H1 (cell line): ENCODE measurements at regions not wholly inside any gene's neighbourhood (a gene's known extent, or its start where the extent isn't known, plus 50 kb on each side); places are given as distances from the start of the nearest gene placed in this dataset.

Source experiments
- CTCF ChIA-PET: fragments of 300-600 bp; sonication (Branson Sonifier 250); formaldehyde crosslinking; loops from one replicate; lab custom pipeline; 2021; ENCODE audit not compliant: partially characterized antibody; lab: Charles Lee
- POLR2A ChIA-PET: fragments of 300-600 bp; sonication (Branson Sonifier 250); formaldehyde crosslinking; loops from one replicate; lab custom pipeline; 2021; ENCODE audit warnings: inconsistent platforms; ENCODE audit not compliant: partially characterized antibody; lab: Charles Lee
- DNase-seq, 2 experiments: peaks; one replicate each; pipeline versions ENCODE4 v3.0.0 to v3.0.0-alpha.2; 2010 to 2022; ENCODE audit warnings: low spot score in 2 of 2, low read depth in 1 of 2, mixed read lengths in 1 of 2
- FAIRE-seq: peaks from 2 replicates; lab custom pipeline; 2011; peaks lifted over from hg19 to GRCh38; lab: Jason Lieb, UNC
- H2AFZ ChIP-seq: 2 replicates; pipeline ENCODE4 v1.8.1; 2012; ENCODE audit warnings: low read length, inconsistent platforms
- H2AK5ac ChIP-seq: 2 replicates; pipeline ENCODE4 v1.6.1; 2013; ENCODE audit warnings: low read depth, low read length
- H2BK120ac ChIP-seq: replicated peaks from 2 replicates; pipeline ENCODE3; 2013; ENCODE audit warnings: low read depth, low read length, inconsistent platforms
- H2BK12ac ChIP-seq: 2 replicates; pipeline ENCODE4 v1.6.1; 2013; ENCODE audit warnings: low read depth, low read length
- H2BK15ac ChIP-seq: 2 replicates; pipeline ENCODE4 v1.6.1; 2013; ENCODE audit warnings: low read length
- H2BK20ac ChIP-seq: 2 replicates; pipeline ENCODE4 v1.6.1; 2013; ENCODE audit warnings: low read length
- H2BK5ac ChIP-seq: 2 replicates; pipeline ENCODE4 v1.6.1; 2013; ENCODE audit warnings: low read depth, low read length
- H3K14ac ChIP-seq: 2 replicates; pipeline ENCODE4 v1.6.1; 2013; ENCODE audit warnings: inconsistent platforms; ENCODE audit not compliant: insufficient read length
- H3K18ac ChIP-seq: 2 replicates; pipeline ENCODE4 v1.6.1; 2013; ENCODE audit warnings: low read length; ENCODE audit errors: extremely low read depth
- H3K23ac ChIP-seq: 2 replicates; pipeline ENCODE4 v1.6.1; 2013; ENCODE audit warnings: inconsistent platforms; ENCODE audit not compliant: insufficient read length
- H3K23me2 ChIP-seq: 2 replicates; pipeline ENCODE4 v1.6.1; 2013; ENCODE audit warnings: low read depth, low read length
- H3K27ac ChIP-seq: 2 replicates; pipeline ENCODE4 v1.6.1; 2011; ENCODE audit warnings: low read depth, low read length, inconsistent platforms
- H3K27me3 ChIP-seq, 4 experiments: replicated peaks in 1 of 4; 1 replicate in 1 of 4; 2 replicates in 3 of 4; pipeline versions ENCODE4 v1.6.1 to v1.8.1; 2011 to 2013; ENCODE audit warnings: low read length in 3 of 4, mild to moderate bottlenecking in 3 of 4, inconsistent platforms in 2 of 4, mixed read lengths in 2 of 4, moderate library complexity in 1 of 4; ENCODE audit not compliant: control insufficient read depth in 3 of 4, insufficient read depth in 3 of 4; ENCODE audit errors: extremely low read depth in 1 of 4
- H3K36me3 ChIP-seq, 4 experiments: 2 replicates each; pipeline versions ENCODE4 v1.6.1 to v1.8.1; 2011 to 2013; ENCODE audit warnings: mild to moderate bottlenecking in 4 of 4, low read length in 3 of 4, moderate library complexity in 2 of 4, control low read depth in 1 of 4, inconsistent platforms in 1 of 4; ENCODE audit not compliant: insufficient read depth in 4 of 4, control insufficient read depth in 2 of 4
- H3K4ac ChIP-seq: replicated peaks from 2 replicates; pipeline ENCODE3; 2013; ENCODE audit warnings: low read length, low read depth, mixed read lengths, inconsistent platforms; ENCODE audit not compliant: insufficient read length
- H3K4me1 ChIP-seq, 4 experiments: replicated peaks in 1 of 4; 1 replicate in 1 of 4; 2 replicates in 3 of 4; pipeline versions ENCODE4 v1.6.1 to v1.8.1; 2011 to 2013; ENCODE audit warnings: low read length in 3 of 4, inconsistent platforms in 2 of 4, mixed read lengths in 1 of 4; ENCODE audit not compliant: insufficient read depth in 4 of 4, control insufficient read depth in 3 of 4
- H3K4me2 ChIP-seq, 2 experiments: 2 replicates each; pipeline versions ENCODE4 v1.6.1 to v1.8.1; 2011 to 2013; ENCODE audit warnings: low read depth in 2 of 2, low read length in 2 of 2, control low read depth in 1 of 2, inconsistent platforms in 1 of 2, mild to moderate bottlenecking in 1 of 2; ENCODE audit not compliant: insufficient read depth in 1 of 2
- H3K4me3 ChIP-seq, 4 experiments: fragments of 200-600, 300-600 bp in 1 of 4; sonication (generic), shearing (Covaris generic), sonication (Bioruptor Twin) in 1 of 4; 2 replicates each; pipeline versions ENCODE4 v1.5.1 to v1.8.1; 2011 to 2016; ENCODE audit warnings: low read length in 4 of 4, low read depth in 3 of 4, control low read depth in 2 of 4, inconsistent platforms in 2 of 4, mild to moderate bottlenecking in 2 of 4, mixed read lengths in 1 of 4, moderate library complexity in 1 of 4; ENCODE audit not compliant: insufficient read depth in 2 of 4; ENCODE audit errors: extremely low read depth in 1 of 4
- H3K56ac ChIP-seq: replicated peaks from 2 replicates; pipeline ENCODE3; 2013; ENCODE audit warnings: low read depth, mild to moderate bottlenecking, mixed read lengths, low read length, inconsistent platforms; ENCODE audit not compliant: insufficient read length
- H3K79me1 ChIP-seq: 2 replicates; pipeline ENCODE4 v1.6.1; 2013; ENCODE audit warnings: low read depth, low read length, control low read depth
- H3K79me2 ChIP-seq, 2 experiments: 2 replicates each; pipeline versions ENCODE4 v1.6.1 to v1.8.1; 2012 to 2013; ENCODE audit warnings: low read length in 2 of 2, mild to moderate bottlenecking in 2 of 2, inconsistent platforms in 1 of 2; ENCODE audit not compliant: insufficient read depth in 2 of 2, control insufficient read depth in 1 of 2
- H3K9ac ChIP-seq, 4 experiments: replicated peaks in 1 of 4; 1 replicate in 1 of 4; 2 replicates in 3 of 4; pipeline versions ENCODE4 v1.6.1 to v1.8.1; 2011 to 2013; ENCODE audit warnings: low read depth in 3 of 4, low read length in 3 of 4, control low read depth in 2 of 4, mild to moderate bottlenecking in 2 of 4, moderate library complexity in 2 of 4, inconsistent platforms in 1 of 4; ENCODE audit errors: extremely low read depth in 1 of 4
- H3K9me3 ChIP-seq, 2 experiments: 2 replicates each; pipeline versions ENCODE4 v1.6.1 to v1.8.1; 2012 to 2013; ENCODE audit warnings: mild to moderate bottlenecking in 2 of 2, moderate library complexity in 2 of 2, control low read depth in 1 of 2, inconsistent platforms in 1 of 2, low read depth in 1 of 2, low read length in 1 of 2, mixed read lengths in 1 of 2; ENCODE audit not compliant: insufficient read depth in 2 of 2
- H4K20me1 ChIP-seq, 2 experiments: replicated peaks in 1 of 2; 2 replicates each; pipeline versions ENCODE3 to v1.8.1; 2011 to 2013; ENCODE audit warnings: inconsistent platforms in 2 of 2, low read length in 2 of 2, mild to moderate bottlenecking in 1 of 2; ENCODE audit not compliant: insufficient read depth in 2 of 2, control insufficient read depth in 1 of 2
- H4K5ac ChIP-seq: 2 replicates; pipeline ENCODE4 v1.6.1; 2013; ENCODE audit warnings: low read length, low read depth, mixed read lengths, inconsistent platforms; ENCODE audit not compliant: insufficient read length
- H4K8ac ChIP-seq: 2 replicates; pipeline ENCODE4 v1.8.0; 2013; ENCODE audit warnings: mild to moderate bottlenecking, moderate library complexity, low read length, inconsistent platforms; ENCODE audit not compliant: insufficient read depth; ENCODE audit errors: extremely low read depth
- H4K91ac ChIP-seq: replicated peaks from 2 replicates; pipeline ENCODE3; 2013; ENCODE audit warnings: low read length, mixed read lengths, inconsistent platforms; ENCODE audit not compliant: insufficient read length
- ASH2L ChIP-seq: fragments of 200-600, 300-600 bp; sonication (generic); IDR thresholded peaks from one replicate; pipeline ENCODE4 v1.7.1; 2017; ENCODE audit warnings: low read length
- CEBPB ChIP-seq: IDR thresholded peaks from 2 replicates; pipeline ENCODE4 v1.6.1; 2012; ENCODE audit warnings: low read depth, low read length
- CREB1 ChIP-seq: IDR thresholded peaks from 2 replicates; pipeline ENCODE4 v1.6.1; 2012; ENCODE audit warnings: inconsistent platforms
- GTF2F1 ChIP-seq: IDR thresholded peaks from 2 replicates; pipeline ENCODE4 v1.6.1; 2012; ENCODE audit warnings: low read depth, low read length, improper control_type of control experiment, borderline replicate concordance
- HDAC6 ChIP-seq: IDR thresholded peaks from one replicate; pipeline ENCODE4 v1.7.1; 2012; ENCODE audit warnings: low read depth, mild to moderate bottlenecking, inconsistent platforms, low read length, moderate library complexity
- SIN3A ChIP-seq, 2 experiments: IDR thresholded peaks in 1 of 2; conservative IDR thresholded peaks in 1 of 2; 2 replicates each; pipeline ENCODE4 v1.6.1; 2011 to 2012; ENCODE audit warnings: low read length in 2 of 2, improper control_type of control experiment in 1 of 2, low read depth in 1 of 2, mild to moderate bottlenecking in 1 of 2
- TEAD4 ChIP-seq: IDR thresholded peaks from 2 replicates; pipeline ENCODE4 v1.6.1; 2012; ENCODE audit warnings: low read depth, low read length, inconsistent platforms, mixed read lengths
- WGBS, 2 experiments: shearing (Covaris generic) in 1 of 2; methylation state at CpG; one replicate each; pipeline versions ENCODE4 v1.1.6 to v1.1.7; 2013 to 2015; ENCODE audit warnings: low lambda C conversion rate in 2 of 2, mixed read lengths in 2 of 2, inconsistent platforms in 1 of 2, low coverage in 1 of 2, missing lambda C conversion rate in 1 of 2; ENCODE audit not compliant: insufficient replicate concordance in 2 of 2, insufficient coverage in 1 of 2, insufficient read length in 1 of 2; ENCODE audit errors: extremely low coverage in 1 of 2, missing lambda C conversion rate in 1 of 2; 5-methylcytosine and 5-hydroxymethylcytosine counted together

GRCh38 chr11:70594031-70594430, 195.7 kb downstream of the CTTN start:
- H2BK120ac ChIP-seq: no peak overlapping the region
- no peak overlapping the region for H3K4ac ChIP-seq
- H4K5ac ChIP-seq: no peak overlapping the region
- H2BK5ac ChIP-seq: no peak overlapping the region
- no peak overlapping the region; the same call in 1 of the 2 replicates for H2BK15ac ChIP-seq
- H3K9me3 ChIP-seq: no peaks in the 10 kb centered on the region
- 84% methylated on average over 16 of the region's 16 CpGs; no CpG with 5 or more reads in 1 of the 2 experiments for WGBS, 2 experiments
- no peak overlapping the region for H3K18ac ChIP-seq
- ChIA-PET POLR2A (interaction anchor here (1.0 to 1.4 kb wide), 3 partner anchors 12 to 135 kb away, joined by 3 to 4 read pairs (median 3); no protein-coding TSS in a partner anchor), CTCF (interaction anchor here (1.3 to 2.3 kb wide), 4 partner anchors 9 to 123 kb away, joined by 3 to 11 read pairs (median 4); no protein-coding TSS in a partner anchor)
- H3K56ac ChIP-seq: no peak overlapping the region
- H2BK20ac ChIP-seq: no peak overlapping the region
- H3K27me3 ChIP-seq: no peaks in the 10 kb centered on the region
- peaks cover 0 to 5% (median under 1%) of the 10 kb centered on the region in 4 experiments; a peak in 4 of 7 replicates for H3K4me1 ChIP-seq
- no peak for DNase-seq
- H3K4me3 ChIP-seq: no peak overlapping the region
- H3K23ac ChIP-seq: no peak overlapping the region
- H4K8ac ChIP-seq: no peak overlapping the region
- H3K79me2 ChIP-seq: no peaks in the 10 kb centered on the region
- H2AK5ac ChIP-seq: no peak overlapping the region
- H4K20me1 ChIP-seq: peaks cover 2 to 4% of the 10 kb centered on the region in 2 experiments
- H3K9ac ChIP-seq: no peak overlapping the region
- peaks cover 4% of the 10 kb centered on the region; the same call in 1 of the 2 replicates for H3K79me1 ChIP-seq
- H3K23me2 ChIP-seq: no peaks in the 10 kb centered on the region
- H2BK12ac ChIP-seq: 0 out of 2 replicates have a peak overlapping the region, but pooled peaks have one; percentile 39
- no peak overlapping the region for H4K91ac ChIP-seq
- H2AFZ ChIP-seq: no peak overlapping the region
- H3K14ac ChIP-seq: no peak overlapping the region
- H3K36me3 ChIP-seq: no peaks in the 10 kb centered on the region
- H3K4me2 ChIP-seq: no peak overlapping the region
- no peak overlapping the region for H3K27ac ChIP-seq
- FAIRE-seq: no peak
- TF ChIP-seq ASH2L (no peak), CEBPB (no peak), CREB1 (no peak), GTF2F1 (no peak), HDAC6 (no peak), TEAD4 (no peak), SIN3A (conservative IDR thresholded peaks at IDR 0.05 in 1 of 2, IDR thresholded peaks at IDR 0.05 in 1 of 2; ENCODE audit: low read depth in 1 of 2, low read length in 2 of 2) (no peak)
- TF ChIP-seq, all 59 proteins: peak for 0
